Activated gamma-delta T cell treated with Interleukin-2 at 50 U/mL for 16 hours (primary cell): ENCODE measurements at regions not wholly inside any gene's neighbourhood (a gene's known extent, or its start where the extent isn't known, plus 50 kb on each side); places are given as distances from the start of the nearest gene placed in this dataset.

Source experiments
- DNase-seq: peaks from one replicate; pipeline ENCODE4 v3.0.0-alpha.2; 2020

DNA sequence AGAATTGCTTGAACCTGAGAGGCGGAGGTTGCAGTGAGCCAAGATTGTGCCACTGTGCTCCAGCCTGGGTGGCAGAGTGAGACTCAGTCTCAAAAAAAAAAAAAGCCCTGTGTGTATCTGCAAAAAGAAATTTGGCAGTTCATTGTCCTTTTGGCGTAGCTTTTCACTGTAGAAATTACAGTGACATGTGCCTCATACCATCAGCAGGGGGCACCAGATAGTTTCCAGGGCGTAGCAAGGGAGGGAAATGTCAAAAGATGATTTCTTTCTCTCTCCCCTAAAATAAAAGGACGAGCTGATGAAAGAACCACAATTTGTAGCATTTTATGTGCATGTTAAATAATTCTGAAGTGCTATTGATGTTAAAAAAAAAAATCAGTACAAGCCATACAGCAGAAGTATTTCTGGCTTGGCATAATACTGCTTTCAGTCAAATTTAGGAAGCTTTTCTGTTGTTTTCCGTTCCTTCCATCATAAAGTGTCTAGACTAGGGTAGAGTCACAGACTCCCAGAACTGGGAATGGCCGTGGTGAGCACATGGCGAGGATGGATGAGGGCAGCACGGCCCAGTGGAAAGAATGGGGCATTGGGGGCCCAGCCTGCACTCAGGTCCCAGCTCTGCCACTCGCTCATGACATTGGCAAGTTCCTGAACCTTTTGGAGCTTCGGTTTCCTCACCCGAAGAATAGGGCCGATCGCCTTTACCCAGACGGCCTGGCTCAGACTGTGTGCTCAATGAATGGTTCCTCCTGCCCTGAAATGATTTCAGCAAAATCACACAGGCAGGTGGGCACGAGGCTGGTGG lies 59.8 kb upstream of the RPH3AL start:
- DNase-seq = peak; percentile 70

- DNase-seq = no peak
Observed at GRCh38 chr17:411421-412120, 59.0 kb upstream of the RPH3AL start.

- DNase-seq = peak; percentile 62
Observed at GRCh38 chr17:410543-411401, 58.2 kb upstream of the RPH3AL start.

DNA sequence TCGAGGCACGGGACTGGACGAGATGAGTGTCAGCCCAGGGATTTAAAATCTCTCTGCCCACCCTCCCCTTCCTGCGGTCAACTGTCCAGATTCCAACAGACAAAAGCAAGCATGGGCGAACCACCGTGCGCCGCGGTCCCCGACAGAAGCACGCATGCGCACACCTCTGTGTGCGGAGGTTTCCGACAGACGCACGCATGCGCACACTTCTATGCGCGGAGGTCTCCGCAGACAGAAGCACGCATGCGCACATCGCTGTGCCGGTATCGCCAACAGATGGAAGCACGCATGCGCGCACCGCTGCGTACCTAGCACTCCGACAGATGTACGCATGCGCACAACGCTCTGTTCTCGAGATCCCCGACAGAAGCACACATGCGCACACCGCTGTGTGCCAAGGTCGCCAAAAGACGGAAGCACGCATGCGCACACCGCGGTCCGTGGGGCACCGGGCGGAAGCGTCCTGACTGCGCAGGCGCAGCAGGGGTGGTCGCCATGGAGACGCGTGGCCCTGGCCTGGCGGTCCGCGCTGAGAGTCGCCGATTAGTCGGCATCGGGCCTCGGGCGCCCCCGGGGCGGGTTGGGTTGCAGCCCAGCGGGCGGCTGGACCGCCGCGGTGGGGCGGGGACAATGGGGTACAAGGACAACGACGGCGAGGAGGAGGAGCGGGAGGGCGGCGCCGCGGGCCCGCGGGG lies 57.4 kb upstream of the RPH3AL start:
- peak; percentile 99 for DNase-seq

- DNase-seq = no peak
Observed at GRCh38 chr17:409308-409847, 56.8 kb upstream of the RPH3AL start.

DNA sequence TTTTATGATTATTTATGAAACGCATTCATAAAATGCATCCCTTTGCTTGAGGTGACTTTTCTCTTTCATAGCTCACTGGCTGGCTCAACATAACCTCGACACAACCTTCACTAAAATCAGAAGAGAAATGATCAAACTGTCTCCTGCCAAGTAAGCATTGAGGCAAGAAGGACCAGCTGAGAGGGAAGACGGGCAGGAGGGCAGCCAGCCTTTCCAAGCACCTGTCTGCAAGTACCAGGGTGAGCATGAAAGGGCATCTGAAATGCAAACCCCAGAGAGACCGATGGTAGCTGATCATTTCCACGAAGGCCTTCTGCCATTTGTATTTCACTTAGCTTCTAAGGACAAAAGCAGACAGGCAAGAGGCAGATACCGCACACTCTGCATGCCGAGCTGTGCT lies 52.1 kb upstream of the RPH3AL start:
- DNase-seq = no peak
